GM12878 (cell line): ENCODE measurements at regions not wholly inside any gene's neighbourhood (a gene's known extent, or its start where the extent isn't known, plus 50 kb on each side); places are given as distances from the start of the nearest gene placed in this dataset.

Source experiments
- ATAC-seq: fragments of 200-7000 bp; cut with Tn5 transposase; 3 replicates; pipeline ENCODE4 v1.9.1; 2020; ENCODE audit warnings: mild to moderate bottlenecking, moderate library complexity
- BruUV-seq: library from RNA; stranded (reverse); fragments of 400-500 nt; replicated peaks from 2 replicates; lab custom pipeline; 2021; lab: Mats Ljungman, UMichigan
- CTCF ChIA-PET: fragments of 300-600 bp; sonication (Branson Sonifier 250); formaldehyde crosslinking; extraction: SDS; loops from one replicate; lab custom pipeline; 2021; ENCODE audit warnings: inconsistent platforms; lab: Yijun Ruan, JAX
- POLR2A ChIA-PET: fragments of 350-600 bp; formaldehyde crosslinking; extraction: SDS; loops from one replicate; lab custom pipeline; 2021; ENCODE audit warnings: inconsistent platforms; lab: Charles Lee
- RAD21 ChIA-PET: fragments of 300-600 bp; sonication (Branson Sonifier 250); formaldehyde crosslinking; loops from one replicate; lab custom pipeline; 2023; ENCODE audit warnings: antibody characterized with exemption; ENCODE audit not compliant: unreplicated experiment; lab: Charles Lee
- SMC1A ChIA-PET: fragments of 300-600 bp; sonication (Branson Sonifier 250); formaldehyde crosslinking; loops from one replicate; lab custom pipeline; 2023; ENCODE audit not compliant: unreplicated experiment, uncharacterized antibody; lab: Charles Lee
- DNase-seq: peaks from one replicate; pipeline ENCODE4 v3.0.0-alpha.2; 2011; ENCODE audit warnings: low read depth, low spot score
- FAIRE-seq: peaks from 3 replicates; lab custom pipeline; 2011; peaks lifted over from hg19 to GRCh38; lab: Jason Lieb, UNC
- H2AFZ ChIP-seq: 2 replicates; pipeline ENCODE4 v1.6.0; 2011; ENCODE audit warnings: low read depth, low read length, control low read depth; ENCODE audit not compliant: control insufficient read depth
- H3K27ac ChIP-seq: 2 replicates; pipeline ENCODE4 v1.5.1; 2011; ENCODE audit warnings: control low read depth; ENCODE audit not compliant: control insufficient read depth, insufficient read depth
- H3K27me3 ChIP-seq, 2 experiments: replicated peaks in 1 of 2; 2 replicates each; pipeline versions ENCODE4 v1.6.0 to v1.6.1; 2011; ENCODE audit warnings: low read length in 1 of 2; ENCODE audit not compliant: control insufficient read depth in 2 of 2, insufficient read depth in 2 of 2
- H3K36me3 ChIP-seq, 2 experiments: 2 replicates each; pipeline ENCODE4 v1.5.1; 2011; ENCODE audit warnings: low read length in 1 of 2; ENCODE audit not compliant: control insufficient read depth in 2 of 2, insufficient read depth in 2 of 2
- H3K4me1 ChIP-seq: 2 replicates; pipeline ENCODE4 v1.6.1; 2011; ENCODE audit warnings: mild to moderate bottlenecking, low read length, moderate library complexity, mixed read lengths; ENCODE audit not compliant: control insufficient read depth, insufficient read depth
- H3K4me2 ChIP-seq: 2 replicates; pipeline ENCODE4 v1.6.0; 2011; ENCODE audit warnings: control low read depth; ENCODE audit not compliant: control insufficient read depth, insufficient read depth
- H3K4me3 ChIP-seq: fragments of 200-600 bp; sonication (generic); 2 replicates; pipeline ENCODE4 v1.5.1; 2016
- H3K79me2 ChIP-seq: 2 replicates; pipeline ENCODE4 v1.6.0; 2011; ENCODE audit warnings: low read length; ENCODE audit not compliant: control insufficient read depth, insufficient read depth
- H3K9ac ChIP-seq: 2 replicates; pipeline ENCODE4 v1.8.0; 2011; ENCODE audit warnings: low read length, control low read depth, mixed read lengths; ENCODE audit not compliant: control insufficient read depth, insufficient read depth
- H3K9me3 ChIP-seq: replicated peaks from 3 replicates; pipeline ENCODE4 v1.5.1; 2011; ENCODE audit warnings: mild to moderate bottlenecking, low read length; ENCODE audit not compliant: control insufficient read depth, insufficient read depth
- H4K20me1 ChIP-seq: 2 replicates; pipeline ENCODE4 v1.6.0; 2011; ENCODE audit not compliant: control insufficient read depth, insufficient read depth
- CBX3 ChIP-seq: fragments of 200-600 bp; sonication (generic); IDR thresholded peaks from 2 replicates; pipeline ENCODE4 v1.6.1; 2016; ENCODE audit warnings: low read depth, borderline replicate concordance
- CHD2 ChIP-seq: IDR thresholded peaks from 2 replicates; pipeline ENCODE4 v1.6.1; 2011; ENCODE audit warnings: low read depth, low read length, improper control_type of control experiment, borderline replicate concordance
- HCFC1 ChIP-seq: fragments of 150-350 bp; IDR thresholded peaks from 2 replicates; pipeline ENCODE4 v1.6.1; 2014; ENCODE audit warnings: low read length
- IKZF1 ChIP-seq: fragments of 450-650 bp; conservative IDR thresholded peaks from 2 replicates; pipeline ENCODE4 v1.6.1; 2017; ENCODE audit warnings: antibody characterized with exemption, mild to moderate bottlenecking
- PML ChIP-seq: IDR thresholded peaks from 2 replicates; pipeline ENCODE4 v1.6.1; 2012; ENCODE audit warnings: low read length, inconsistent platforms
- SMC3 ChIP-seq: IDR thresholded peaks from 2 replicates; pipeline ENCODE4 v1.6.1; 2011; ENCODE audit warnings: low read length, improper control_type of control experiment, borderline replicate concordance
- SUZ12 ChIP-seq: fragments of 200-600 bp; sonication (generic); IDR thresholded peaks from one replicate; pipeline ENCODE4 v1.6.1; 2018; ENCODE audit warnings: antibody characterized with exemption, mild to moderate bottlenecking; ENCODE audit not compliant: unreplicated experiment
- ZNF24 ChIP-seq: fragments of 450-650 bp; IDR thresholded peaks from 2 replicates; pipeline ENCODE4 v1.6.1; 2017; ENCODE audit warnings: antibody characterized with exemption, mild to moderate bottlenecking
- WGBS: methylation state at CpG from one replicate; pipeline ENCODE4 v1.1.6; 2016; ENCODE audit warnings: low lambda C conversion rate; ENCODE audit not compliant: insufficient replicate concordance, insufficient coverage; ENCODE audit errors: missing lambda C conversion rate; 5-methylcytosine and 5-hydroxymethylcytosine counted together
- in situ Hi-C: fragments of 300-500 bp; cut with MboI; formaldehyde crosslinking; loops from 9 replicates; pipeline ENCODE4 v1.14.3; 2018; ENCODE audit warnings: mixed read lengths
- intact Hi-C: fragments of 100-400 bp; cut with micrococcal nuclease; formaldehyde crosslinking; loops from one replicate; pipeline ENCODE4 v1.14.2; 2022; ENCODE audit not compliant: unreplicated experiment
- TF ChIP-seq, protein P1 (sequence below): IDR thresholded peaks from 2 replicates; pipeline ENCODE4 v1.6.1; 2012; ENCODE audit warnings: low read depth, low read length, improper control_type of control experiment
- TF ChIP-seq, protein P2 (sequence below): fragments of 450-650 bp; IDR thresholded peaks from 2 replicates; pipeline ENCODE4 v1.6.1; 2016; ENCODE audit warnings: mild to moderate bottlenecking
- TF ChIP-seq, protein P3 (sequence below): fragments of 450-650 bp; IDR thresholded peaks from 2 replicates; pipeline ENCODE4 v1.6.1; 2016; ENCODE audit warnings: mild to moderate bottlenecking

DNA sequence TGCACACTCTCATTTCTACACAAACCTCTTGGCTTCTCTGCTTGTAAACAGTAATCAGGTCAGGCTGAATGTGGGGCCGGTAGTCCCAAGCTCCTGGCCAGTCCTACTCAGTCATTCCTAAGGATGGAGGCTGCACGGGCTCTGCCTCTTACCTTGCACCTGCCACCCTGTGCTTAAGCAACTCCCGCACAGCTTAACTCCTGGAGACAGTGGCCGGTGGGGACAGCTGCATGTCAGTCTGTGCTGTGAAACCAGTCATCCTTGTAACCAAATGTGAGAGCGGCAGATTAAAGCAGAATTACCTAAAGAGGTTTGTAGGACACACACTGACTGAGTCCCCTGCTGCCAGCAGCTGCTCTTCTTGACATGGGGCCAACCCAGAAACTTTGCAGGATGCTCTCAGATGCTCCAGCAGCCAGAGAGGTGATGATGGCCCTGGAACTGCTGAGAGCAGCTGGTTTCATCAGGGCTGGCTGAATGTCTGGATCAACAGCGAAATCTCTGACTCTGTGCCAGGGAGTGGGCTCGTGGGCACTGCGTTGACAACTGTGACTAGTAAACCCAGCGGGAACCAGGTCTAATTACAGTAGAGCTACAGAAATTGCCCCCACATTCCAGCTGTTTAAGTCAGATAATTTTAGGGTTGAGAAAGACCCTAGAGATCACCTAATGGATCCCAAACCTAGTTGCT, 123.7 kb downstream of the ANAPC4 start:
- TF ChIP-seq CHD2 (no peak), SUZ12 (no peak), PML (no peak), IKZF1 (no peak), SMC3 (no peak), ZNF24 (no peak), HCFC1 (no peak), CBX3 (no peak)
- TF ChIP-seq, protein P1, sequence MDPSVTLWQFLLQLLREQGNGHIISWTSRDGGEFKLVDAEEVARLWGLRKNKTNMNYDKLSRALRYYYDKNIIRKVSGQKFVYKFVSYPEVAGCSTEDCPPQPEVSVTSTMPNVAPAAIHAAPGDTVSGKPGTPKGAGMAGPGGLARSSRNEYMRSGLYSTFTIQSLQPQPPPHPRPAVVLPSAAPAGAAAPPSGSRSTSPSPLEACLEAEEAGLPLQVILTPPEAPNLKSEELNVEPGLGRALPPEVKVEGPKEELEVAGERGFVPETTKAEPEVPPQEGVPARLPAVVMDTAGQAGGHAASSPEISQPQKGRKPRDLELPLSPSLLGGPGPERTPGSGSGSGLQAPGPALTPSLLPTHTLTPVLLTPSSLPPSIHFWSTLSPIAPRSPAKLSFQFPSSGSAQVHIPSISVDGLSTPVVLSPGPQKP: no peak
- TF ChIP-seq, protein P2, sequence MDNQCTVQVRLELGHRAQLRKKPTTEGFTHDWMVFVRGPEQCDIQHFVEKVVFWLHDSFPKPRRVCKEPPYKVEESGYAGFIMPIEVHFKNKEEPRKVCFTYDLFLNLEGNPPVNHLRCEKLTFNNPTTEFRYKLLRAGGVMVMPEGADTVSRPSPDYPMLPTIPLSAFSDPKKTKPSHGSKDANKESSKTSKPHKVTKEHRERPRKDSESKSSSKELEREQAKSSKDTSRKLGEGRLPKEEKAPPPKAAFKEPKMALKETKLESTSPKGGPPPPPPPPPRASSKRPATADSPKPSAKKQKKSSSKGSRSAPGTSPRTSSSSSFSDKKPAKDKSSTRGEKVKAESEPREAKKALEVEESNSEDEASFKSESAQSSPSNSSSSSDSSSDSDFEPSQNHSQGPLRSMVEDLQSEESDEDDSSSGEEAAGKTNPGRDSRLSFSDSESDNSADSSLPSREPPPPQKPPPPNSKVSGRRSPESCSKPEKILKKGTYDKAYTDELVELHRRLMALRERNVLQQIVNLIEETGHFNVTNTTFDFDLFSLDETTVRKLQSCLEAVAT: no peak
- TF ChIP-seq, protein P3, sequence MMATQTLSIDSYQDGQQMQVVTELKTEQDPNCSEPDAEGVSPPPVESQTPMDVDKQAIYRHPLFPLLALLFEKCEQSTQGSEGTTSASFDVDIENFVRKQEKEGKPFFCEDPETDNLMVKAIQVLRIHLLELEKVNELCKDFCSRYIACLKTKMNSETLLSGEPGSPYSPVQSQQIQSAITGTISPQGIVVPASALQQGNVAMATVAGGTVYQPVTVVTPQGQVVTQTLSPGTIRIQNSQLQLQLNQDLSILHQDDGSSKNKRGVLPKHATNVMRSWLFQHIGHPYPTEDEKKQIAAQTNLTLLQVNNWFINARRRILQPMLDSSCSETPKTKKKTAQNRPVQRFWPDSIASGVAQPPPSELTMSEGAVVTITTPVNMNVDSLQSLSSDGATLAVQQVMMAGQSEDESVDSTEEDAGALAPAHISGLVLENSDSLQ: no peak
- Histone ChIP-seq H3K36me3 (no peaks in the 10 kb centered on the region), H3K4me3 (no peak overlapping the region), H2AFZ (no peak overlapping the region), H3K79me2 (no peaks in the 10 kb centered on the region), H3K27ac (no peak overlapping the region), H4K20me1 (no peaks in the 10 kb centered on the region), H3K9ac (no peak overlapping the region), H3K4me1 (no peaks in the 10 kb centered on the region), H3K27me3 (no peaks in the 10 kb centered on the region), H3K4me2 (no peak overlapping the region), H3K9me3 (no peaks in the 10 kb centered on the region)
- ChIA-PET CTCF (interaction anchor here (1.4 kb wide), 1 partner anchor 8 kb away, joined by 3 read pairs; no protein-coding TSS in a partner anchor), SMC1A (interaction anchor here (0.6 kb wide), 1 partner anchor 223 kb away, joined by 3 read pairs; no protein-coding TSS in a partner anchor), RAD21 (no interaction called here), POLR2A (no interaction called here)
- WGBS: 34% methylated on average over 9 of the region's 9 CpGs
- in situ Hi-C loops: no loop called here
- intact Hi-C loops: no loop called here
- FAIRE-seq: no peak
- ATAC-seq: no peak
- DNase-seq: no peak
- no TSS peak for BruUV-seq
